Activated CD4-positive, alpha-beta T cell treated with anti-CD3 and anti-CD28 coated beads for 24 hours (primary cell): ENCODE measurements at regions not wholly inside any gene's neighbourhood (a gene's known extent, or its start where the extent isn't known, plus 50 kb on each side); places are given as distances from the start of the nearest gene placed in this dataset.

Experiments used
- DNase-seq, 2 donors: peaks; one replicate each; pipeline ENCODE4 v3.0.0-alpha.2; 2020; ENCODE audit warnings: low read depth in 2 of 2

DNA sequence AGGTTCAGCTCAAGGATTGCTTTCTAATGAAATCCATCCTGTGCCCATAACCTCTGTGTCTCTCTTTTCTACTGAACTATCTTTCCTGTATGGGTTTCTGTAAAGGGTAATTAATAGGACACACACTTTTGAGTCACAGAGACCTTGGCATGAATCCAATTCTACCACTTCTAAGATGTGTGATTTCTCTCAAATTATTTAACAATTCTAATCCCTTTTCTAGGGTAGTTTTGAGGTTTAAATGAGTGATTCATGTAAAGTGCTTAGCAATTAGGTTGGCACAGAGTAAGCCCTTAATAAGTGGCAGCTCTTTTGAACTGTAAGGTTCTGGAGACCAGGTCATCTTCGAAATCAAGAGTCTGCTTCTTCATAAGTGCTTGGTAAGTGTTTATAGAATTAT is 202.7 kb downstream of the RASSF9 start:
- no peak for DNase-seq

DNA sequence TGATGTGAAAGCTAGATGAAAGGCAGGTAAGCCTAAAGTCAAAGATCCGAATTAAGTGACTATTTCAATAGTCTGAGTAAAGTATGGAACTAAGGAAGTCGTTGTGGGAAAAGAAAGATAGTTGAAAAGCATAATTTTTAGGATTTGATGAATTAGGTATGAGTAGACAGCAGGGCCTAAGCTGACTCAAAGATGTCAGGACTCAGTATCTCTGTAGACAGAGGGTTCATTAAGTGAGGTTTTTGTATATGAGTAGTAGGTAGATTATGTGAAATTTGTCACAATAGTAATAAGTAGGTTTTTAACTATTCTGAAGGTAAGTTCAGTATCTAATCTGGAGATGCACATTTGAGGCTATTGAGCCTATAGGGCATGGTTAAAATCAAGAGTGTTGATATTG is 196.4 kb downstream of the RASSF9 start:
- DNase-seq: no peak

GRCh38 chr12:85641796-85642195 is 194.4 kb downstream of the RASSF9 start:
- no peak for DNase-seq

GRCh38 chr12:85642288-85642687 is 193.9 kb downstream of the RASSF9 start:
- no peak for DNase-seq

DNA sequence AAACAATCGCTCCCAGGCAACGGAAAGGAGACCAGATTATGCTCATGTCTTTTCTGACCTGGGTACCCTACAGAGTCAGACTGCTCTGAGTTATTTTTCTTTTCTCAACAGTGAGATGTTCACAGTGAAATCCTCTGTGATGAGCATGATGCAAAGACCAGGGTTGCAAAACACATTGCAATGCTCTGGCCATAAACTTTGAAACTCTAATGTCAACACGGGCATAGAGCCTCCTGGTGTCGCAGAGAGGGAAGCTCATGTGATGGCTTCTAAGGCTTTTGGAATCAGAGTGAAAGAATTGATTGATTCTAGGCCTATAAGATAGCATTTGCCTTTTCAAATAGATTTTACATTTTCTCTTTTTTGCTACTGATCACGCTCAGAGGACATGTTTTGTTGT is 193.4 kb downstream of the RASSF9 start:
- no peak for DNase-seq

- DNase-seq: no peak
Observed at GRCh38 chr12:85644508-85644907, 191.7 kb downstream of the RASSF9 start.

DNA sequence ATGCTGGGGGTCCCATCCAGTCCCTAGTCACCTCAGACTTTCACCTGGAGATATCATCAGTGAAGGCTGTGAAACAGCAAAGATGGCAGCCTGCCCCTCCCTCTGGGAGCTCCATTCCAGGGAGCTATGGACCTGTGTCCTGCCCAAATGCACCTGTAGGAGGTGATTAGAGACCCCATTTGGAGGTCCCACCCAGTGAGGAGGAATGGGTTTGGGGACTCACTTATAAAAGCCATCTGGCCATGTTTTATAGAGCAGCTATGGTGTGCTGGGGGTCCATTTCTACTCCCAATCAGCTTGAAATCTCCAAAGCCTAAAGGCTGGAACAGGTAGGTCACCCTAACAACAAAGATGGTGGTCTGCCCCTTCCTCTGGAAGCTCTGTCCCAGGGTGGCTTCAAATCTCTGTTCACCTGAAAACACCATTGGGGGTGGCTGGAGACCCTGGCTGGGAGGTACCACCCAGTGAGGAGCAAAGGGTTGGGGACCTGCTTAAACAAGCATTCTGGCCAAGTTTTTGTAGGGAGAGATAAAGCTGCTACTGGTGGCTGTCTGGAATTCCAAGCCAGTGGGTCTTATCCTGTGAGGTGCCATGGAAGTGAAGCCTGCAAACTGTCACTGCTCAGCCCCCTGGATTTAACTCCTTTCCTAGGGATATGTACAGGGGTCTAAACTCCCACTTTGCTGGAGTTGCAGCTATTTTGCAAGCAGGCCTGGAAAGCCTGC is 182.3 kb downstream of the RASSF9 start:
- no peak for DNase-seq

GRCh38 chr12:85654456-85654840 is 181.8 kb downstream of the RASSF9 start:
- DNase-seq: no peak

GRCh38 chr12:85656561-85656960 is 179.6 kb downstream of the RASSF9 start:
- no peak for DNase-seq

DNA sequence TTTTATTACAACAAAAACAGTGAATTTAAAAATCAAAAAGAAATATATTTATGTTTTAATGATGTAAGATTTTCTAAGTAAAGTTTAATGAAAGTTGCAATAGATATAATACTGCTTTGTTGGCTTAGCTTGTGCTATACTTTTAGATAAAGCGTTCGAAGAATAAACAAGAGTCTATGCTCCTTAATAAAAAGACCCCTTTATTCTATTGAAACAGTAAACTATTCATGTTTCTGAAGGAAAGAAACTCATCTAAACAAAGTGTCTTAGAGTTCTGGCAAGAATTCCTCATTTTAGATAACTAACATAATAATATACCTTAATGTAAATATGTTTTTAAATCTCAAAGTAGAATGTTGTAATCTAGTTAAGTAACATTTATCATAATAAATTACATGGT is 179.0 kb downstream of the RASSF9 start:
- DNase-seq: no peak

- DNase-seq: no peak
Observed at GRCh38 chr12:85657836-85658630, 178.2 kb downstream of the RASSF9 start.

DNA sequence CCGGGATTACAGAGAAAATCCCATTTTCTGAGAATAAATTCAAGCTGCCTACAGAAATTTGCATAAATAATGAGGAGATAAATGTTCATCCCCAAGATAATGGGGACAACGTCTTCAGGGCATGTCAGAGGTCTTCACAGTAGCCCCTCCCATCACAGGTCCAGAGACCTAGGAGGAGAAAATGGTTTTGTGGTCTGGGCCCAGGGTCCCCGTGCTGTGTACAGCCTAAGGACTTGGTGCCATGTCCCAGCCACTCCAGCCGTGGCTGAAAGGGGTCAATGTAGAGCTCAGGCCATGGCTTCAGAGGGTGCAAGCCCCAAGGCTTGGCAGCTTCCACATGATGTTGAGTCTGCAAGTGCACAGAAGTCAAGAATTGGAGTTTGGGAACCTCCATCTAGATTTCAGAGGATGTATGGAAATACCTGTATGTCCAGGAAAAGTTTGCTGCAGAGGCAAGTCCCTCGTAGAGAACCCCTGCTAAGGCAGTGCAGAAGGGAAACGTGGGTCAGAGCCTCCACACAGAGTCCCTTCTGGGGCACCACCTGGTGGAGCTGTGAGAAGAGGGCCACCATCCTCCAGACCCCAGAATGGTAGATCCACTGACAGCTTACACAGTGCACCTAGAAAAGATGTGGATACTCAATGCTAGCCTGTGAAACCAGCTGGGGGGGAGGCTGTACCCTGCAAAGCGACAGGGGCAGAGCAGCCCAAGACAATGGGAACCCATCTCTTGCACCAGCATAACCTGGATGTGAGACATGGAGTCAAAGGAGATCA is 176.3 kb downstream of the RASSF9 start:
- DNase-seq: no peak

GRCh38 chr12:85661461-85662206 is 174.6 kb downstream of the RASSF9 start:
- DNase-seq: no peak

GRCh38 chr12:85662207-85662602 is 174.0 kb downstream of the RASSF9 start:
- no peak for DNase-seq

GRCh38 chr12:85663631-85664030 is 172.6 kb downstream of the RASSF9 start:
- no peak for DNase-seq

GRCh38 chr12:85664429-85664828 is 171.8 kb downstream of the RASSF9 start:
- no peak for DNase-seq

DNA sequence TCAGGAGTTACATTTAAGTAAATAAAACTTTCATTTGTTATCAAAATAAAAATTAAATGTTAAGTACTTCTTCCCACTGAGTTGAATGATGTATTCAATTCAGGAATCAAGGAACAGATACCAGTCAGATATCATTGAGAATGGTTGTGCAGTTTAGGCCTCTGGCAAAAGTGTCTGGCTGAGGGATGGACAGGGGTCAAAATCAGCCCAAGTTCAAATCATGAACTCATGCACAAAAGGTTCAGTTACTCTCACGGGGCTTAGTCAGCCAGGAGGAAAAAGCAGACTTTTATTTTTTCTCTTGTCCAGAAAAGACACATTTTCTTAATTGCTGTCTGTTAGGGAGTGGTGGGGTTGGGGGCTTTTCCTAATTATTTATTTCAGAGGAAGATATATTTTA is 166.3 kb downstream of the RASSF9 start:
- no peak for DNase-seq

GRCh38 chr12:85672436-85672835 is 163.8 kb downstream of the RASSF9 start:
- no peak for DNase-seq

GRCh38 chr12:85673921-85674420 is 162.2 kb downstream of the RASSF9 start:
- DNase-seq: no peak

DNA sequence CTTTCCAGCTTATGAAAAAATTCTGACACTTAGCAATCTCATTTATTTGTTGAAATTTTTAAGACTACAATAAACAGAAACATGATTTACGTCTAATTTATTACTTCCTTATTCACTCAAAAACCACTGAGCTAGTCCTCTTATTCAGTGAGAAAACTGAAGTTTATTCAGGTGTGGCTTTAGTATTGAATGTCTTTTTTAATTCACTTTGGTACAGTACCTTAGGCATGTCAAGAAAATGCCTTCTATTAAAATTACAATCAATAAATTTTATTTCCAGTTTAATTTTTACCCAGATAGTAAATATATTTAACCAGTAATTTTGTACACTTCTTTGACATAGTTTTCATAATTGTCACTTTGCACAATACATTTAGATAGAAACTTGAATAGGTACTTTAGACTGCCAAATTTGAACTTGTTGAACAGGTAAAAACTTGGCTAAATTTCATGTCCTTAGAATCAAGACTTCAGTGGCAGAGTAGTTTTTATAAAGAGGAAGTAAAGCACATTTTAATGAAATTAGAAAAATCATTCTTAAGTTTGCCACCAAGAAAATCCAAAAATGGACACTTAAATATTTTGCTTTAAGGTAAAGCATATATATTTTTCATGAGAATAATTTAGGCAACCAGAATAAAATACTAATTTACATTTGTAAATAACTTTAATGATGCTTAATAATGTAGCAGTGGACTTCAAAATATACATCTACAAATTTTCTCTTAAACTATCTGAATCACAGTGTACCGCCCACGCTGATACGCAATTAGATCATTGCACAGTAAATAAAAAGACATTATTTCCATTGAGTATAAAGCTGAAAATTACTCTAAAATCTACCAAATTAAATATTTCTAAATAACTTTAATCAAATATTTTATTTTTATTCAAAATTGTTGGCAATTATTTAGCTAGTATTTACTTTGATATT is 159.1 kb downstream of the RASSF9 start:
- no peak for DNase-seq

DNA sequence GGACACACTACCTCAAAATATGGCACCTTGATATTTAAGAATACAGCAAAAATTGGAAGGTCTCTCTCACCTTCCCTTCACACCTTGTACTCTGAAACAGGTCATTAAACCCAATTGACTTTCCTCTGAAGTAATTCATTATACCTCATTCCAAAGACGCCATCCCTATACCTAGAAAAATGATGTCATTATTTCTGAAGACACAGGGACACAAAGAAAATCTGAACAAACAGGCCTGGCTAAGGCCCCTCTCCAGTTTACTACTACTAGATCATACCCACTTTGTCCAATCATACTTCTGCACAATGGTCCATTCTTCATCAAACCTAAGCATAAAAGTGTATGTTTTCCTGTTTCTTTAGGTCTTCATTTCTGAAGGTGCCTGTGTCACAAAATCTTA is 156.9 kb downstream of the RASSF9 start:
- DNase-seq: no peak
